Suprapubic skin (tissue), 4 donors: ENCODE measurements at regions not wholly inside any gene's neighbourhood (a gene's known extent, or its start where the extent isn't known, plus 50 kb on each side); places are given as distances from the start of the nearest gene placed in this dataset.

Experiments
- DNase-seq, 2 donors: peaks; one replicate each; pipeline ENCODE4 v3.0.0-alpha.2; 2019; ENCODE audit warnings: low spot score in 2 of 2
- H3K27ac ChIP-seq: fragments of 200-600 bp; sonication (generic); one replicate; pipeline ENCODE4 v1.5.1; 2019
- H3K27me3 ChIP-seq: fragments of 200-600 bp; sonication (generic); one replicate; pipeline ENCODE4 v1.5.1; 2019
- H3K36me3 ChIP-seq: fragments of 200-600 bp; sonication (generic); one replicate; pipeline ENCODE4 v1.5.1; 2019
- H3K4me1 ChIP-seq: fragments of 200-600 bp; sonication (generic); one replicate; pipeline ENCODE4 v1.5.1; 2019
- H3K4me3 ChIP-seq: fragments of 200-600 bp; sonication (generic); one replicate; pipeline ENCODE4 v1.5.1; 2019; ENCODE audit warnings: mild to moderate bottlenecking
- H3K9me3 ChIP-seq: fragments of 200-600 bp; sonication (generic); one replicate; pipeline ENCODE4 v1.5.1; 2019
- EP300 ChIP-seq: sonication (generic); formaldehyde crosslinking; IDR thresholded peaks from one replicate; pipeline ENCODE4 v1.6.1; 2017; ENCODE audit warnings: antibody characterized with exemption
- POLR2A ChIP-seq, 2 donors: fragments of 450-650 bp; IDR thresholded peaks; one replicate each; pipeline ENCODE4 v1.6.1; 2017; ENCODE audit warnings: antibody characterized with exemption in 2 of 2, mild to moderate bottlenecking in 2 of 2, moderate library complexity in 2 of 2
- POLR2AphosphoS5 ChIP-seq, 3 donors: sonication (generic); formaldehyde crosslinking; IDR thresholded peaks; one replicate each; pipeline ENCODE4 v1.6.1; 2017; ENCODE audit warnings: antibody characterized with exemption in 3 of 3
- WGBS: methylation state at CpG from one replicate; pipeline ENCODE4 v1.1.5; 2018; 5-methylcytosine and 5-hydroxymethylcytosine counted together
- TF ChIP-seq, protein P1 (sequence below), 2 donors: fragments of 200-600 bp in 1 of 2; fragments of 450-650 bp in 1 of 2; sonication (generic) in 1 of 2; IDR thresholded peaks; one replicate each; pipeline ENCODE4 v1.5.1; 2016 to 2019; ENCODE audit warnings: antibody characterized with exemption in 2 of 2, mild to moderate bottlenecking in 1 of 2, moderate library complexity in 1 of 2

DNA sequence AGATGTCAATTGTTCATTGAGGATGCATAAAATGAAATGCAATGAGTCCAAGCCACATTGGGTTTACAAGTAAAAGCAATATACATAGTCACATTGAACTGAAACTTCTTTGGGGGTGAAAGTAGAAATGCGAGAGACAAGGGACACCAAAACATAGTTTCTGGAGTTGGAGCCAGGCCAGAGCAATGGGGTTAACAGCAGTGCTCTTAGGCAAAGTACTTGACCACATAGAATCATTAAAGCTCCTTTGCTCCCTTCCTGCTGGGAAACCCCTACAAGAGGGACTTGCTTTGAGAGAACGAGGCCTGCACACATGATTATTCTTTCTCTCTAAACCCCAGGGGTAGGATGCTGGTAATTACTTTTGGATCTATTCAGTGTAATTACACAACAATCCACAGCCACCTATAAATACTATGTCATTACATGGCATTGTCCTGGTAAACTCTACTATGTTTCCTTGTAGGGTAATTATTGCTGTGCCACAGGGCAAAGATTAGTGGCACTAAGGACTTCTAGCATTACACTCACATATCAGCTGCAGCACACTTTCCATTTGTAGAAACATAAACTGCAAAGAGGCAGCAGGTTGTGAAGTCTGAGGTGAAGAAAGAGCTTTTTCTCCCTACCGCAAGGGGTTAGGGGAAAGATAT lies 421.6 kb upstream of the PBX1 start:
- Histone ChIP-seq H3K27me3 (no peaks in the 10 kb centered on the region), H3K36me3 (no peaks in the 10 kb centered on the region), H3K27ac (no peak overlapping the region), H3K4me3 (no peak overlapping the region), H3K9me3 (peaks cover 3% of the 10 kb centered on the region), H3K4me1 (no peaks in the 10 kb centered on the region)
- no peak for TF ChIP-seq POLR2AphosphoS5 (IDR thresholded peaks at IDR 0.05)
- no peak for TF ChIP-seq EP300
- no peak for TF ChIP-seq POLR2A (IDR thresholded peaks at IDR 0.05)
- TF ChIP-seq, protein P1, sequence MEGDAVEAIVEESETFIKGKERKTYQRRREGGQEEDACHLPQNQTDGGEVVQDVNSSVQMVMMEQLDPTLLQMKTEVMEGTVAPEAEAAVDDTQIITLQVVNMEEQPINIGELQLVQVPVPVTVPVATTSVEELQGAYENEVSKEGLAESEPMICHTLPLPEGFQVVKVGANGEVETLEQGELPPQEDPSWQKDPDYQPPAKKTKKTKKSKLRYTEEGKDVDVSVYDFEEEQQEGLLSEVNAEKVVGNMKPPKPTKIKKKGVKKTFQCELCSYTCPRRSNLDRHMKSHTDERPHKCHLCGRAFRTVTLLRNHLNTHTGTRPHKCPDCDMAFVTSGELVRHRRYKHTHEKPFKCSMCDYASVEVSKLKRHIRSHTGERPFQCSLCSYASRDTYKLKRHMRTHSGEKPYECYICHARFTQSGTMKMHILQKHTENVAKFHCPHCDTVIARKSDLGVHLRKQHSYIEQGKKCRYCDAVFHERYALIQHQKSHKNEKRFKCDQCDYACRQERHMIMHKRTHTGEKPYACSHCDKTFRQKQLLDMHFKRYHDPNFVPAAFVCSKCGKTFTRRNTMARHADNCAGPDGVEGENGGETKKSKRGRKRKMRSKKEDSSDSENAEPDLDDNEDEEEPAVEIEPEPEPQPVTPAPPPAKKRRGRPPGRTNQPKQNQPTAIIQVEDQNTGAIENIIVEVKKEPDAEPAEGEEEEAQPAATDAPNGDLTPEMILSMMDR (IDR thresholded peaks at IDR 0.05) = no peak
- WGBS = 92% methylated on average over 3 of the region's 3 CpGs
- no peak for DNase-seq

DNA sequence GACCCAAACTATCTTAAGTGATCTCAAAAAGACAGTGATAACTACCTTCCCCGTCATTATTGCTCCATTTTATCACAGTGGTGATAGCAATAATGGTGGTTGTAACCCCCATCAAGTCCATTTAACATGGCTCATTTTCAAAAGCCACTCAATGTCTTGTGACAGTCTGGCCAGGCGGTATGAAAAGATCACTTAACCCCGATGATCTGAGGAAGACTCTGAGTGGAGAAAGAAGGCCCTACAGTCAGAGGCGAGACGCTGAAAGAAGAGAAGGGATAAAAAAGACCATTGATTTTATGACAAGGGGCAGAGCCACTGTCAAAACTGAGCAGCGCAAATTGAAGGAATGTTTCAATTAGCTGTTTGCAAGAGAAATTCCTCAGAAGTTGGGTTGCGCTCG lies 417.2 kb upstream of the PBX1 start:
- no peaks in the 10 kb centered on the region for H3K9me3 ChIP-seq
- TF ChIP-seq, protein P1 (IDR thresholded peaks at IDR 0.05) = no peak
- TF ChIP-seq POLR2AphosphoS5 (IDR thresholded peaks at IDR 0.05) (no peak), EP300 (no peak), POLR2A (IDR thresholded peaks at IDR 0.05) (no peak)
- no peaks in the 10 kb centered on the region for H3K27me3 ChIP-seq
- no peak overlapping the region for H3K4me3 ChIP-seq
- no peaks in the 10 kb centered on the region for H3K36me3 ChIP-seq
- DNase-seq = no peak
- 74% methylated on average over 8 of the region's 8 CpGs for WGBS
- H3K27ac ChIP-seq = no peak overlapping the region
- no peaks in the 10 kb centered on the region for H3K4me1 ChIP-seq

DNA sequence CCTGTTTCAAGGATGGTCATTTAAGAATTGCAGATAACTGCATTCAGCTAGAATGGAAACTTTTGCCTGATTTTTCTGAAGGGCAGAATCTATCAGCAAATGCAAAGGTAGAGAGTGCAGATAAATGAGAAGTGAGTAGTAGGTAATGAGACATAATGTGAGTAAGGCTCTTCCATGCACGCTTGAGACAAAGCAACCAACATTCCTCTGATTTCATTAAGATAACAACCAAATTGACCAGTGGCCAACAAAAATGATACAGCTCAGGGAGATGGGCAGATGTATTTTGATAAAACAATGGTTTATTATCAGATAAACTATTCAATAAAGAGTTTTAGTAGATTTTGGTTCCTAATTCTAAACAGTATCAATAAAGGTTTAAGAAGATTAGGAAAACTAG lies 404.4 kb upstream of the PBX1 start:
- Histone ChIP-seq H3K4me1 (no peaks in the 10 kb centered on the region), H3K9me3 (no peaks in the 10 kb centered on the region), H3K27me3 (no peaks in the 10 kb centered on the region), H3K27ac (no peak overlapping the region), H3K4me3 (no peak overlapping the region), H3K36me3 (no peaks in the 10 kb centered on the region)
- no peak for DNase-seq
- no peak for TF ChIP-seq POLR2AphosphoS5 (IDR thresholded peaks at IDR 0.05)
- no peak for TF ChIP-seq EP300
- no peak for TF ChIP-seq POLR2A (IDR thresholded peaks at IDR 0.05)
- WGBS = 67% methylated on average over 1 of the region's 1 CpG

DNA sequence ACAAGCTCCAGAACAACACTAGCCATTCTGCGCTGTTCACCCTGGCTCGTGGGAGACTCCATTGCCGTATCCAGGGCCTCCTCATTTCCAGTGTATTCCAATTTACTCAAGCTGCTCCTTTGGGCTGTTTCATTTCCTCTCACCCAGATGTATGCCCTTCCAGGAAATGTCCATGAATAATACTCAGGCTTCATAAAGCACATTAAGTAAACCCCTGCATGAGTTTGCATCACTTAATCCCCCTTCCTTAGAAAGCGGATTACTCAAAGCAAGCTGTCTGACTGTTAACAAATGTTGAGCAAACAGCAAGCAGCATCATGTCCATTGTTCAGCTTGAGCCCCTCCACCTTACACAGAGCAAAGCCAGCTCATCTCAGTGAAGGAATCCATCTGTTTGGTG lies 403.6 kb upstream of the PBX1 start:
- WGBS = 58% methylated on average over 4 of the region's 4 CpGs
- Histone ChIP-seq H3K27ac (no peak overlapping the region), H3K4me1 (no peaks in the 10 kb centered on the region), H3K9me3 (no peaks in the 10 kb centered on the region), H3K4me3 (no peak overlapping the region), H3K36me3 (no peaks in the 10 kb centered on the region), H3K27me3 (no peaks in the 10 kb centered on the region)
- no peak for DNase-seq
- TF ChIP-seq, protein P1 (IDR thresholded peaks at IDR 0.05) = no peak
- TF ChIP-seq POLR2AphosphoS5 (IDR thresholded peaks at IDR 0.05) (no peak), EP300 (no peak), POLR2A (IDR thresholded peaks at IDR 0.05) (no peak)

DNA sequence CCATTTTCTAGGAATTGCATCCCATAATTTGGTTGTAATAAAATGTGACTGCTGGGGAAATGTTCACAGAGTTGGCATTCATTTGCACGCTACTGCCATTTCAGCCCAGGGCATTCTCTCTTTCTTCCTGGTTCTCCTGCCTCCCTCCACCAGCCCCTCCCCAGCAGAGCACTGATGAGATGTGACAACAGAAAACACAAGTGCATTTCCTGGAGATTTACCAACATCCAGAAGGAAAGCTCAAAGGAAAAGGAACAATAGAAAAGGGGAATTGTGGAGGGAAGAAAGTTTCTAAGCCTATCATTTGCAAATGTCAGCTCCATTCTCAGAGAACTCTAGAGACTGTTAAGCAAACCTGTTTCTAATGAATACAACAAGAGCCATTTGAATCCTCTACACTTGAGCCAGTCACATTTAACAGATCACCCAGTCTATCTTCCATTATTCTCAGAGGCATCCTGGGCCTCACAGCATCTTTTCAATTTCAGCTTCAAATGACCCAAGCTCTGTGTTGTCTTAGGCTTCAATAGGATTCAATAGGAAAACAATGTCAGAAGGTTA lies 395.6 kb upstream of the PBX1 start:
- no peak overlapping the region for H3K4me3 ChIP-seq
- no peak overlapping the region for H3K27ac ChIP-seq
- DNase-seq = no peak
- H3K9me3 ChIP-seq = no peaks in the 10 kb centered on the region
- H3K27me3 ChIP-seq = no peaks in the 10 kb centered on the region
- TF ChIP-seq, protein P1 (IDR thresholded peaks at IDR 0.05) = no peak
- TF ChIP-seq POLR2AphosphoS5 (IDR thresholded peaks at IDR 0.05) = no peak
- no peak for TF ChIP-seq EP300
- TF ChIP-seq POLR2A (IDR thresholded peaks at IDR 0.05) = no peak
- 63% methylated on average over 1 of the region's 1 CpG for WGBS
- no peaks in the 10 kb centered on the region for H3K4me1 ChIP-seq
- no peaks in the 10 kb centered on the region for H3K36me3 ChIP-seq
